Spinal cord (tissue), 9 donors: ENCODE measurements at regions not wholly inside any gene's neighbourhood (a gene's known extent, or its start where the extent isn't known, plus 50 kb on each side); places are given as distances from the start of the nearest gene placed in this dataset.
A peak's percentile ranks its signal among the peaks of the same experiment; 100 is the strongest.

ENCODE experiments used
- DNase-seq, 6 donors: peaks; one replicate each; pipeline versions ENCODE4 v3.0.0 to v3.0.0-alpha.2; 2013 to 2015; ENCODE audit warnings: low spot score in 6 of 6, low read depth in 4 of 6
- H3K27ac ChIP-seq: one replicate; pipeline ENCODE4 v1.5.1; 2013; ENCODE audit warnings: low read depth, low read length, control low read depth
- H3K27me3 ChIP-seq: one replicate; pipeline ENCODE4 v1.6.1; 2013; ENCODE audit warnings: low read length; ENCODE audit not compliant: control insufficient read depth, insufficient read depth
- H3K36me3 ChIP-seq: one replicate; pipeline ENCODE4 v1.6.1; 2013; ENCODE audit warnings: low read length; ENCODE audit not compliant: control insufficient read depth, insufficient read depth
- H3K4me1 ChIP-seq: one replicate; pipeline ENCODE4 v1.6.1; 2013; ENCODE audit warnings: low read length; ENCODE audit not compliant: control insufficient read depth, insufficient read depth
- H3K4me3 ChIP-seq: one replicate; pipeline ENCODE4 v1.5.1; 2013; ENCODE audit warnings: low read depth, low read length, control low read depth
- H3K9me3 ChIP-seq: one replicate; pipeline ENCODE4 v1.6.1; 2013; ENCODE audit warnings: low read length; ENCODE audit not compliant: control insufficient read depth, insufficient read depth
- WGBS: methylation state at CpG from one replicate; pipeline ENCODE4 v1.1.5; 2013; ENCODE audit warnings: missing lambda C conversion rate; ENCODE audit not compliant: insufficient coverage; 5-methylcytosine and 5-hydroxymethylcytosine counted together
- donor health status: healthy.

GRCh38 chr5:3835811-3836210 is 240.2 kb downstream of the IRX1 start:
- no peaks in the 10 kb centered on the region for H3K27me3 ChIP-seq
- H3K4me3 ChIP-seq, result no peak overlapping the region
- no peaks in the 10 kb centered on the region for H3K4me1 ChIP-seq
- H3K27ac ChIP-seq, result no peak overlapping the region
- no peaks in the 10 kb centered on the region for H3K9me3 ChIP-seq
- WGBS, result 98% methylated on average over 5 of the region's 8 CpGs
- no peaks in the 10 kb centered on the region for H3K36me3 ChIP-seq
- no peak for DNase-seq

GRCh38 chr5:3836528-3836927 is 240.9 kb downstream of the IRX1 start:
- WGBS, result no CpG with 5 or more reads among the region's 2 CpGs

GRCh38 chr5:3837506-3837905 is 241.9 kb downstream of the IRX1 start:
- no peaks in the 10 kb centered on the region for H3K36me3 ChIP-seq
- no peak overlapping the region for H3K27ac ChIP-seq
- H3K4me1 ChIP-seq, result peaks cover 1% of the 10 kb centered on the region
- 70% methylated on average over 2 of the region's 4 CpGs for WGBS
- DNase-seq, result no peak
- H3K4me3 ChIP-seq, result no peak overlapping the region
- no peaks in the 10 kb centered on the region for H3K27me3 ChIP-seq
- no peaks in the 10 kb centered on the region for H3K9me3 ChIP-seq

More at GRCh38 chr5:3836528-3836927, 240.9 kb downstream of the IRX1 start:
- no peaks in the 10 kb centered on the region for H3K9me3 ChIP-seq
- no peaks in the 10 kb centered on the region for H3K36me3 ChIP-seq
- no peaks in the 10 kb centered on the region for H3K4me1 ChIP-seq
- DNase-seq, result no peak
- no peaks in the 10 kb centered on the region for H3K27me3 ChIP-seq
- H3K4me3 ChIP-seq, result no peak overlapping the region
- no peak overlapping the region for H3K27ac ChIP-seq

GRCh38 chr5:3839151-3839550 is 243.5 kb downstream of the IRX1 start:
- Histone ChIP-seq H3K4me1 (peaks cover 11% of the 10 kb centered on the region), H3K27ac (no peak overlapping the region), H3K4me3 (no peak overlapping the region), H3K27me3 (no peaks in the 10 kb centered on the region), H3K9me3 (no peaks in the 10 kb centered on the region), H3K36me3 (no peaks in the 10 kb centered on the region)
- 100% methylated on average over 1 of the region's 2 CpGs for WGBS
- no peak for DNase-seq

GRCh38 chr5:3842591-3842990 is 247.0 kb downstream of the IRX1 start:
- no peak overlapping the region for H3K4me3 ChIP-seq
- DNase-seq, result no peak
- H3K36me3 ChIP-seq, result no peaks in the 10 kb centered on the region
- no peak overlapping the region for H3K27ac ChIP-seq
- H3K27me3 ChIP-seq, result no peaks in the 10 kb centered on the region
- WGBS, result 64% methylated on average over 6 of the region's 6 CpGs
- H3K4me1 ChIP-seq, result peaks cover 11% of the 10 kb centered on the region
- H3K9me3 ChIP-seq, result no peaks in the 10 kb centered on the region

GRCh38 chr5:3843706-3844105 is 248.1 kb downstream of the IRX1 start:
- H3K36me3 ChIP-seq, result no peaks in the 10 kb centered on the region
- no peaks in the 10 kb centered on the region for H3K27me3 ChIP-seq
- H3K27ac ChIP-seq, result peak overlapping the region; percentile 16
- no peaks in the 10 kb centered on the region for H3K9me3 ChIP-seq
- H3K4me1 ChIP-seq, result peaks cover 11% of the 10 kb centered on the region
- DNase-seq, result peak in 2 of 6 donors; percentile 68 to 75
- whole genome bisulfite sequencing, result 26% methylated on average over 6 of the region's 6 CpGs
- H3K4me3 ChIP-seq, result no peak overlapping the region

GRCh38 chr5:3844266-3844665 is 248.6 kb downstream of the IRX1 start:
- H3K36me3 ChIP-seq, result no peaks in the 10 kb centered on the region
- WGBS, result 46% methylated on average over 7 of the region's 7 CpGs
- no peaks in the 10 kb centered on the region for H3K9me3 ChIP-seq
- H3K27me3 ChIP-seq, result no peaks in the 10 kb centered on the region
- peak overlapping the region; percentile 16 for H3K27ac ChIP-seq
- peak in 2 of 6 donors; percentile 26 to 34 for DNase-seq
- H3K4me3 ChIP-seq, result no peak overlapping the region
- H3K4me1 ChIP-seq, result peaks cover 11% of the 10 kb centered on the region

GRCh38 chr5:3845230-3845629 is 249.6 kb downstream of the IRX1 start:
- H3K27ac ChIP-seq, result no peak overlapping the region
- H3K27me3 ChIP-seq, result no peaks in the 10 kb centered on the region
- no peaks in the 10 kb centered on the region for H3K9me3 ChIP-seq
- DNase-seq, result no peak
- 78% methylated on average over 5 of the region's 5 CpGs for WGBS
- peaks cover 11% of the 10 kb centered on the region for H3K4me1 ChIP-seq
- no peaks in the 10 kb centered on the region for H3K36me3 ChIP-seq
- no peak overlapping the region for H3K4me3 ChIP-seq

- Histone ChIP-seq H3K36me3 (no peaks in the 10 kb centered on the region), H3K4me1 (peaks cover 9% of the 10 kb centered on the region), H3K27me3 (no peaks in the 10 kb centered on the region), H3K27ac (no peak overlapping the region), H3K9me3 (no peaks in the 10 kb centered on the region), H3K4me3 (no peak overlapping the region)
- DNase-seq, result no peak
- WGBS, result 89% methylated on average over 4 of the region's 13 CpGs
These were observed 256.7 kb downstream of the IRX1 start for GRCh38 chr5:3852161-3852916.

- Histone ChIP-seq H3K27me3 (no peaks in the 10 kb centered on the region), H3K36me3 (no peaks in the 10 kb centered on the region), H3K4me3 (no peak overlapping the region), H3K4me1 (peaks cover 9% of the 10 kb centered on the region), H3K27ac (no peak overlapping the region), H3K9me3 (no peaks in the 10 kb centered on the region)
- no peak for DNase-seq
- WGBS, result 91% methylated on average over 9 of the region's 11 CpGs
These were observed 257.7 kb downstream of the IRX1 start for GRCh38 chr5:3853362-3853761.
